CD4-positive, alpha-beta T cell (primary cell): ENCODE measurements at regions not wholly inside any gene's neighbourhood (a gene's known extent, or its start where the extent isn't known, plus 50 kb on each side); places are given as distances from the start of the nearest gene placed in this dataset.

Experiments used
- ATAC-seq: fragments of 200-7000 bp; cut with Tn5 transposase; one replicate; pipeline ENCODE4 v1.10.0; 2022; ENCODE audit warnings: mild to moderate bottlenecking; ENCODE audit not compliant: poor library complexity
- CTCF ChIA-PET: fragments of 350-600 bp; sonication (Branson Sonifier 250); formaldehyde crosslinking; loops from one replicate; lab custom pipeline; 2021; ENCODE audit warnings: antibody characterized with exemption, inconsistent platforms; lab: Charles Lee
- POLR2A ChIA-PET: fragments of 350-600 bp; sonication (Branson Sonifier 250); formaldehyde crosslinking; loops from one replicate; lab custom pipeline; 2021; ENCODE audit warnings: antibody characterized with exemption, inconsistent platforms; lab: Charles Lee
- DNase-seq, 14 experiments: peaks; one replicate each; pipeline ENCODE4 v3.0.0-alpha.2; 2013 to 2020; ENCODE audit warnings: mixed read lengths in 2 of 14
- H3K27ac ChIP-seq, 2 donors: one replicate each; pipeline versions ENCODE4 v1.5.1 to v1.7.0; 2013; ENCODE audit warnings: low read length in 2 of 2, low read depth in 1 of 2, mild to moderate bottlenecking in 1 of 2
- H3K27me3 ChIP-seq, 2 experiments: 1 replicate in 1 of 2; 2 replicates in 1 of 2; pipeline versions ENCODE4 v1.6.1 to v1.7.0; 2013; ENCODE audit warnings: low read length in 2 of 2, control low read depth in 1 of 2, mild to moderate bottlenecking in 1 of 2, moderate library complexity in 1 of 2; ENCODE audit not compliant: insufficient read depth in 2 of 2, control insufficient read depth in 1 of 2
- H3K36me3 ChIP-seq: one replicate; pipeline ENCODE4 v1.6.1; 2013; ENCODE audit warnings: low read length, control low read depth; ENCODE audit not compliant: insufficient read depth
- H3K4me1 ChIP-seq: one replicate; pipeline ENCODE4 v1.6.1; 2013; ENCODE audit warnings: low read length, control low read depth; ENCODE audit not compliant: insufficient read depth
- H3K4me3 ChIP-seq: one replicate; pipeline ENCODE4 v1.5.1; 2013; ENCODE audit warnings: mild to moderate bottlenecking, low read length, moderate library complexity
- H3K9me3 ChIP-seq, 2 experiments: 1 replicate in 1 of 2; 2 replicates in 1 of 2; pipeline versions ENCODE4 v1.6.1 to v1.7.0; 2013; ENCODE audit warnings: low read length in 2 of 2, mild to moderate bottlenecking in 2 of 2, control low read depth in 1 of 2, moderate library complexity in 1 of 2; ENCODE audit not compliant: control insufficient read depth in 1 of 2, insufficient read depth in 1 of 2
- H3K27ac Mint-ChIP-seq: one replicate; pipeline ENCODE4 v1.8.0; 2020; ENCODE audit warnings: mixed read lengths
- H3K27me3 Mint-ChIP-seq: one replicate; pipeline ENCODE4 v1.8.0; 2021; ENCODE audit warnings: mixed read lengths
- H3K36me3 Mint-ChIP-seq: one replicate; pipeline ENCODE4 v1.8.0; 2021; ENCODE audit warnings: low read depth, mixed read lengths
- H3K4me1 Mint-ChIP-seq: one replicate; pipeline ENCODE4 v1.8.0; 2021; ENCODE audit warnings: low read depth, mixed read lengths
- H3K4me3 Mint-ChIP-seq: one replicate; pipeline ENCODE4 v1.8.0; 2020; ENCODE audit warnings: mild to moderate bottlenecking, mixed read lengths
- H3K9me3 Mint-ChIP-seq: one replicate; pipeline ENCODE4 v1.8.0; 2020; ENCODE audit warnings: mixed read lengths
- intact Hi-C, 2 experiments: fragments of 100-400 bp; cut with DNase I in 1 of 2; cut with micrococcal nuclease in 1 of 2; formaldehyde crosslinking; loops; one replicate each; pipeline versions ENCODE4 v1.15.1 to v1.9.0; 2023 to 2025; cut with DNase I, micrococcal nuclease
- TF ChIP-seq, protein P1 (sequence below): fragments of 200-600 bp; IDR thresholded peaks from one replicate; pipeline ENCODE4 v1.8.0; 2022; ENCODE audit warnings: antibody characterized with exemption, mild to moderate bottlenecking

DNA sequence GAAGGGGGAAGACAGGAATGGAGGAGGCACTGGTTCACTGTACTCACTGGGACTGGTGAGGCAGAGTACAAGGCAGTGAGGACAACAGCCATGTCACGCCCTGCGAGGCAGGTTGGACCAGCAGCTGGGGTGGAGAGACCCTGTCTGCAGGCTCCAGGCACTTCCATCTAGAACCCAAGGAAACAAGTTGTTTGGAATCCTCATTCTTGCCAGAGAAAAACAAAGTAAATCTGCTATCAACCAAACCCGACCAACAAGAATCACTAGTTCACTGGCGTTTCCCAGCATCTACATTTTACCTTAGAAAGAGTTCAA, 98.5 kb upstream of the CDYL start:
- H3K27me3 Mint-ChIP-seq: peaks cover 4% of the 10 kb centered on the region

DNA sequence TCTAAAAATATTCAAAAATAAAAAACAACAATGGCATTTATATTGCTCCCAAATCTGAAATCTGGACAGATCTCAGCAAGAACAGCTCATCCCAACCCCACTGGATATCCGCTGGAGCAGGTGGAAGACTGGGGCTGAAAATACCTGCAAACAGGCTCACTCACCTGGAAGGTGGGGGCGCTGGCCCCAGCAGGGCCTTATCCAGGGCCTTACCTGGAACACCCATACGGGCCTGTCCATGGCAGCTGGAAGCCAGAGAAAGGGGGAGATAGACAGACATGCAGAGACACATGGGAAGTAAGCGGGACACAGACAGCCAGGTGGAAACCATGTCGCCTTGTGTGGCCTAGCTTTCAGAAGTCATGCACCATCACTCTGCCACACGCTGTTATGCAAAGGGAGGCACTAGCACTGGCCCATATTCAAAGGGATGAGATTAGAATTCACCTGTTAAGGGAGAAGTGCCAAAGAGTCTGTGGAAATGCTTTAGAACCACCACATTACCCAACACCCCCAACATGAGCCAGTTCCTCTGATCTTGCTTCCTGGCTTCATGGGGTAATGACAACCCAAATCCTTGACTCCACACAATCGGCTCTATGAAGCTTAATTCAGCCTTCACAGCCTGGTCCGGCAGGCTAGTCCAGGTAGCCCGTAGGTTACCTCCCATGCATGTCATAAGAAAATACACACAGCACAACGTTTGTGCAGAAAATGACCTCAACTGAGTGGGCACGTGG, 99.0 kb upstream of the CDYL start:
- intact Hi-C loops: no loop called here
- H3K4me3 ChIP-seq: no peak overlapping the region
- H3K9me3 ChIP-seq: no peaks in the 10 kb centered on the region
- H3K27ac Mint-ChIP-seq: no peak overlapping the region
- H3K36me3 Mint-ChIP-seq: no peaks in the 10 kb centered on the region
- H3K27ac ChIP-seq: no peak overlapping the region
- H3K36me3 ChIP-seq: no peaks in the 10 kb centered on the region
- H3K4me1 ChIP-seq: no peaks in the 10 kb centered on the region
- POLR2A ChIA-PET: no interaction called here
- no peak for ATAC-seq
- TF ChIP-seq, protein P1, sequence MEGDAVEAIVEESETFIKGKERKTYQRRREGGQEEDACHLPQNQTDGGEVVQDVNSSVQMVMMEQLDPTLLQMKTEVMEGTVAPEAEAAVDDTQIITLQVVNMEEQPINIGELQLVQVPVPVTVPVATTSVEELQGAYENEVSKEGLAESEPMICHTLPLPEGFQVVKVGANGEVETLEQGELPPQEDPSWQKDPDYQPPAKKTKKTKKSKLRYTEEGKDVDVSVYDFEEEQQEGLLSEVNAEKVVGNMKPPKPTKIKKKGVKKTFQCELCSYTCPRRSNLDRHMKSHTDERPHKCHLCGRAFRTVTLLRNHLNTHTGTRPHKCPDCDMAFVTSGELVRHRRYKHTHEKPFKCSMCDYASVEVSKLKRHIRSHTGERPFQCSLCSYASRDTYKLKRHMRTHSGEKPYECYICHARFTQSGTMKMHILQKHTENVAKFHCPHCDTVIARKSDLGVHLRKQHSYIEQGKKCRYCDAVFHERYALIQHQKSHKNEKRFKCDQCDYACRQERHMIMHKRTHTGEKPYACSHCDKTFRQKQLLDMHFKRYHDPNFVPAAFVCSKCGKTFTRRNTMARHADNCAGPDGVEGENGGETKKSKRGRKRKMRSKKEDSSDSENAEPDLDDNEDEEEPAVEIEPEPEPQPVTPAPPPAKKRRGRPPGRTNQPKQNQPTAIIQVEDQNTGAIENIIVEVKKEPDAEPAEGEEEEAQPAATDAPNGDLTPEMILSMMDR: no peak
- H3K4me3 Mint-ChIP-seq: no peak overlapping the region
- no peaks in the 10 kb centered on the region for H3K4me1 Mint-ChIP-seq
- no peak for DNase-seq
- H3K9me3 Mint-ChIP-seq: no peaks in the 10 kb centered on the region
- H3K27me3 Mint-ChIP-seq: peaks cover 4% of the 10 kb centered on the region
- H3K27me3 ChIP-seq: no peaks in the 10 kb centered on the region
- CTCF ChIA-PET: no interaction called here

More for the DNA sequence above, 98.5 kb upstream of the CDYL start:
- intact Hi-C loops: no loop called here
- no peak overlapping the region for H3K4me3 Mint-ChIP-seq
- no peaks in the 10 kb centered on the region for H3K9me3 Mint-ChIP-seq
- H3K4me1 Mint-ChIP-seq: no peaks in the 10 kb centered on the region
- no peak overlapping the region for H3K27ac ChIP-seq
- ChIA-PET POLR2A (no interaction called here), CTCF (no interaction called here)
- no peak for DNase-seq
- no peaks in the 10 kb centered on the region for H3K27me3 ChIP-seq
- H3K9me3 ChIP-seq: no peaks in the 10 kb centered on the region
- ATAC-seq: no peak
- no peak overlapping the region for H3K4me3 ChIP-seq
- no peaks in the 10 kb centered on the region for H3K36me3 Mint-ChIP-seq
- H3K36me3 ChIP-seq: no peaks in the 10 kb centered on the region
- no peak overlapping the region for H3K27ac Mint-ChIP-seq
- no peaks in the 10 kb centered on the region for H3K4me1 ChIP-seq
- TF ChIP-seq, protein P1: no peak

DNA sequence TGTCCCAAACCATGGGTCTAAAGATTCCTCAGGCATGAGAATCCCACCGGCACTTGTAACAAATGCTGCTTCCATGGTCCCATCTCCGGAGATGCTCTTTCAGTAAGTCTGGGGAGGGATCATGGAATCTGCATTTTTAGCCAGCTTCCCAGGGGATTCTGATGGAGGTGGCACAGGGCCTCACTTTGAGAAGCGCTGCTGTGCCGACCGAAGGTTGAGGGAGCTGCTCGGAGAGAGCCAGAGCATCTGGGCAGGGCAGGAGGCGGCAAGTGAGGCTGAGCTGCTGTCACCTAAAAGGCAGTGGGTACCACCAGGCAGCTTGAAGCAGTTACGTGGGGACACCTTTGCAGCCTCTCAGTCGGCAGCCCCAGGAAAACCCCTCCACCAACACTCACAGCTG, 100.2 kb upstream of the CDYL start:
- Histone ChIP-seq H3K27me3 (no peaks in the 10 kb centered on the region), H3K9me3 (no peaks in the 10 kb centered on the region), H3K27ac (no peak overlapping the region), H3K4me1 (no peaks in the 10 kb centered on the region), H3K36me3 (no peaks in the 10 kb centered on the region), H3K4me3 (no peak overlapping the region)
- intact Hi-C loops: no loop called here
- CTCF ChIA-PET: no interaction called here
- TF ChIP-seq, protein P1: no peak
- ATAC-seq (no peak), DNase-seq (no peak)
- H3K4me1 Mint-ChIP-seq: no peaks in the 10 kb centered on the region
- no peaks in the 10 kb centered on the region for H3K36me3 Mint-ChIP-seq
- no peaks in the 10 kb centered on the region for H3K9me3 Mint-ChIP-seq
- POLR2A ChIA-PET: no interaction called here
- no peak overlapping the region for H3K4me3 Mint-ChIP-seq
- H3K27ac Mint-ChIP-seq: no peak overlapping the region
- no peaks in the 10 kb centered on the region for H3K27me3 Mint-ChIP-seq
